GM18868 (cell line): ENCODE measurements at regions not wholly inside any gene's neighbourhood (a gene's known extent, or its start where the extent isn't known, plus 50 kb on each side); places are given as distances from the start of the nearest gene placed in this dataset.

ENCODE experiments used
- ATAC-seq: cut with Tn5 transposase; IDR thresholded peaks from one replicate; pipeline ENCODE4 v1.9.1; 2021; ENCODE audit warnings: mild to moderate bottlenecking, moderate library complexity; ENCODE audit not compliant: unreplicated experiment

DNA sequence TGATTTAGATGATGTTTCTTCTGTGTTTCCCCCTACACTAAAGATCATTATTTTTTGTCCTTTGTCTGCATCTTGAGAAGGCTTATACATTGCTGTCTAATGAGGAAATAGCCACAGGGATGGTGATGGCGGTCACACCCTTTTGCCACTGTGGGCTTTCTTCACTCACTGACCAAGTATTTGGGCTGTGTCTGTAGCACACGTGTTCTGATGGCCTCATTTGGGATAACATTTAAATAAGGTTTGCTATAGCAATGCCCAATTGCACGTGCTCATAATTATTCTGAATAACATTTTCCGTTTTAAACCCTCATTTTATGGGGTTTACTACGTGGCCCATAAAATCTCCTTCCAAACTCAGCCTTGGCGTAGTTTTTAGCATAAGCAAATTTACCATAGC lies 230.3 kb upstream of the PRICKLE1 start:
- no peak for ATAC-seq

DNA sequence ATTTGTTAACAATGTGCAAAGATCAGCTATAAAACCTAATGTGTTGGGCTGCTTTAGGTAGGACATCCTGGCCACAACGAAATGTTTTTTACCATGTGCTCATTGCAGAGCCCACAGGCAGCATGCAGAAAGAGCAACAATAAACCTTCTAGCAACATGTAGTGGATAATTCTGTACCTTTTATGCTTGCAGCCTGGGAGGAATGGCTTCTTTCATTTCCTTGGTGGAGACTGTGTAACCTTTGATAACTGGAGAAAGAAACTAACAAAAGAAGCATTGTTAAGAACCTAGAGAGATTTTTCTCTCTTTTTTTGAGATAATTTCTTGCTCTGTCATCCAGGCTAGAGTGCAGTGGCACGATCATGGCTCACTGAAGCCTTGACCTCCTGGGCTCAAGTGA lies 225.5 kb upstream of the PRICKLE1 start:
- ATAC-seq: no peak

DNA sequence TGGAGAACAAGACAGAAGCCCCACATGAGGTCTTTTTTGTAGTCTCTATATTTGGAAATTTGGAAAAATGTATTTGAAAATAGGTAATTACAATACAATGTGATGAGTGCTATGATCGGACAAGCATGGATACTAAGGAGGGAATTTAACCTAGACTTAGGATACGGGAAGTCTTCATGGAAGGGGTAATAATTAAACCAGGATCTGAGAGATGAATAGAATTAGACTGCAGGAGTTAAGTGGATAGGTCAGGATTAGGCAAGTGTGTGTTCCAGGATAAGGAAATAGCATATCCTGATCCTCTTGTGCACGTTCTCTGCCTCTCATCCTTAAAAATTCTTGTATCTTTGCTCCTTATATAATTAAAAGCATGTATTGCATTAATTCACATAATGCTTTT lies 223.3 kb upstream of the PRICKLE1 start:
- no peak for ATAC-seq

DNA sequence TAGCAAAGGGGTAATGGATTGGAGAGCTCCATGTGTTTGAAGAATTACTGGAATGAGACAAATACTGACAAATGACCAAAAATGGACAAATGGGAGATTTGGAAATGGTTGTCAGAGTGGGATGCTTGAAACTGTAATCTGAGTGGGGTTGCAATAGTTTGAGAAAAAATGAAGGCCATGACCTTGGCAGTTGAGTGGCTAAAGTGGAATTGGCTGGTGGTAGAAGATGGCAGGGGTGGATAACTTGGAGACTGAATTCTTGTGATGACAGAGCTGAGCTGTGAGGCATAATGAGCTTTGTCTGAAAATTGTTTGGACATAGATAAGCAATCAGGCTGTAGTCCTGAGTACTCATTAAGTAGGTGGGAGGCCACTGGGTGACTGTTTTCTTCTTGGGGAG lies 222.5 kb upstream of the PRICKLE1 start:
- ATAC-seq: no peak

DNA sequence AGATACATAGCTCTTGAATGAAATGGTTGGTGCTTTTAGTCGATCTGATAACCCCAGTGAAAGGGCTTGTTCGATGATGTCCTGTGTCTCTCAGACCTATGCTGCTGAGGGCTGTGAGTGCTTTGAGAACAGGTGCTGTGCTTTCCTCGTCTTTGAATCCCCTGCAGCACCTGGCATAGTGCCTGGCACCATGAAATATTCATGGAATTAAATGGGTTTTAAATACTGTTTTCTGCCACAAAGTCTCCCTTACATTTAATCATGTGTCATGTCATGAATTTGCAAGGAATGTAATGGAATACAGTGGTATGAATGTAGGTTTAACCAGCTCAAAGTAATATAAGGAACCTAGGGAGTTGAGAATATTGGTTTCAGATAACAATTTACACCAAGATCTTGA lies 220.5 kb upstream of the PRICKLE1 start:
- no peak for ATAC-seq

DNA sequence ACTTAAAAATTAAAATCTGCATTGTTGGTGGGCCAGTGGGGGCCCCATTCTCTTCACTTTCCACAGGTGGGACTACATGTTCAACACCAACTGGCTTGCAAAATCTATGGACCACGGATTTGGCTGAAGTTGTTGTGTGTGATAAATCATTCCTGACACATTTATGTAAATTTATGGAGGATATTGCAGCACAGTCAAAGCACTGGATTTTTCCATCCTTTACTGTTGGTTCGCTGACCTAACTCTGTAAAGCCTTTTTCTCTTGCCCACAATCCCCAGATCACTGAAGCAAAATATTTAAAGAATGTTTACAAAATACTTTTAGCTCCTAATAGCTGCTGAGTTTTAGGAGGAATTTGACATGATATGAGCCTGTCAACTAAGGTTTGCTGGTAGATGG lies 219.7 kb upstream of the PRICKLE1 start:
- no peak for ATAC-seq

DNA sequence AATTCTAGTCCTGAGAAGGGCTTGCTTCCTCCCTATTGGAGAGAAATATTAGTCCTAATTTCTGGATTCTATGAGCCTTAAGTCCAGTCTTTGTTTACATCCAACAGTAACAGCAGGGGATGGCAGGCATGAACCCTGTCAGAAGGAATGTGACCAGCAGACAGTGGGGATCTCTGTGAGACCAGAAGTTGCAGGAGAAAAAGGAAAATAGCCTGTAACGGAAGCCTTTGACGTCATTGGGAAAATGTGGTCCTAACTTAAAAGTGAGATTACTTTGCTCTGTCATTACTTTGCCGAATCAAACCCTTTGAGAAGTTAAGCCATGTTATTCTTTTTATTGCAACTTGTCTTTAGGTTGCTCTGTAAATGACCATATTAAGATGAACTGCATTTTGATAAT lies 218.2 kb upstream of the PRICKLE1 start:
- no peak for ATAC-seq

DNA sequence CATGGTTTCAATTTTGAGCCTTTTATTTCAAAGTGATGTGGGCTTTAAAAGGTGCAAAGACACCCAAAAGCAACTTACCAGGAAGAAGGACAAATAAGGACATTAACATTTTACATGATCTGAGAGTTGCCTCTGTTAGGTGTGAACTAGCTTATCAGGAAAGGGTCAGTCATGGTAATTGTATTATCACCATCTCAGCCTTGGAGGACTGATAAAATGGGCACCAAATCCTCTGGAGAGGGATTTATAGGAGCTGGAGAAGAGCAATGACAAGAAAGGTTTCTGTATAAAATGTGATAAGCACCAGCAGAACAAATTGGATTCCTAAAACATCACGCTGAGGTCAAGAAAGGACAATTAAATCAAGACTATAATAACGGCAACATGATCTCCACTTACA lies 217.7 kb upstream of the PRICKLE1 start:
- no peak for ATAC-seq

DNA sequence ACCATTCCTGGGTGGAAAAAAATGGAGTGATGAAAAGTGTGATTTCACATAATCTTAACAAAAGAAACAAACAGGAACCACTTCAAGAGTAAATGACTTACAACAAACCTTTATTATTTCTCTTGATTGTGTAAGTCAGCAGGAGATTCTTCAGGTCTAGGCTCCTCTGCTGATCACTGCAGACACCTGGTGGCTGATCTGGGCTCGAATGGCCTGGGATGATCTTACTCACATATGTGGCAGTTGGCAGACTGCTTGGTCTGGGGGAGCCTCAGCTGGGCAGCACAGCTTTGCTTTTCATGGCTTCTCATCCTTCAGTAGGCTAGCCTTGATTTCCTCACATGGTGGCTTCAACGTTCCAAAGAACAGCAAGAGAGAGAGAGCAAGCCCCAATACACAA lies 215.4 kb upstream of the PRICKLE1 start:
- no peak for ATAC-seq

DNA sequence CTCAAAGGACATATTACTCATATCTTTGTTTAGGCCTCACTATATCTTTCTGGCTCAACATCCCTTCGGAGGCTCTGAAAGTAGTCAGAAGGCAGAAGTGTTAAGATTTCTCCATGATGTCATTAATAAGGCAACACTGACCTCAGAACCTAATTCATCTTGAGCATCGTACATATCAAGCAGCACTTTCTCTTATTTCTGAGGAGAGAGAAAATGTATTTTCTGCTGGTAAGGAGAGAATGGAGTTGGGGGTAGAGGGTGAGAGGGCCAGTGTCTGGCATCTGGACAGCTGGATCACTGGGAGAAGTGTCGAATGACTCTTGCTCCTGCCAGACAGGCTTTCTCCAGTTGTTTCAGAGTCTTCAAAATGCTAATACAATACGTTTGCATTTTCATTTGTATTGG lies 213.2 kb upstream of the PRICKLE1 start:
- no peak for ATAC-seq

DNA sequence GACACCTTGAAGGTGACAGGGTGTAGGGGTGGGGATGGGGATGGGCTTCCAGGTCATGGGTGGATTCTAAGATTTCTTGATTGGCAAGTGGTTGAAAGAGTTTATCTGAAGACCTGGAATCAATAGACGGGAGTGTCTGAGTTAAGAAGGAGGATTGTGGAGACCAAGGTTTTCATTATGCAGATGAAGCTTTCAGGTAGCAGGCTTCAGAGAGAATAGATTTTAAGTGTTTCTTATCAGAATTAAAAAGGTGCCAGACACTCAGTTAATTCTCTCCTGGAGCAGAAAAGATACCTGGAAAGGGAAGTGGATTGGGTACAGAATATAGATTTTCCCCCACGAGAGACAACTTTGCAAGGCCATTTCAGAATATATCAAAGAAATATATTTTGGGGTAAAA lies 211.7 kb upstream of the PRICKLE1 start:
- no peak for ATAC-seq

DNA sequence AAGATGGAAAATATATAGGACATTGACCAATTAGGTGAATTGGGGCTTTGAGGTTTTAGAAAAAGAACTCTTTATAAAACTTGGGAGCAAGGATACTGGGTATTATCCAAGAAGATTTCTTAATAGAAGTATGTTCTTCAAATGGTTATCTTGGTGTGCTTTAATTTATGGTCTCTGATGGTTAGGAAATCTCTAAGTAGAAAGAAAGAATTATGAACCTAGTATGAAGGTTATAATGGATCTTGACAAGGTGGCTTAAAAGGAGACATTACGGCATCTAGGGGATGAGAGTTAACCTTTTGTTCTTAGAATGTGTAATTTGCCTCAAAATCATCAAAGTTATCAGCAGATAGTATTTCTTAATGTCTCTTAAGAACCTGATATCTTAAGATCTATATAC lies 210.4 kb upstream of the PRICKLE1 start:
- no peak for ATAC-seq

DNA sequence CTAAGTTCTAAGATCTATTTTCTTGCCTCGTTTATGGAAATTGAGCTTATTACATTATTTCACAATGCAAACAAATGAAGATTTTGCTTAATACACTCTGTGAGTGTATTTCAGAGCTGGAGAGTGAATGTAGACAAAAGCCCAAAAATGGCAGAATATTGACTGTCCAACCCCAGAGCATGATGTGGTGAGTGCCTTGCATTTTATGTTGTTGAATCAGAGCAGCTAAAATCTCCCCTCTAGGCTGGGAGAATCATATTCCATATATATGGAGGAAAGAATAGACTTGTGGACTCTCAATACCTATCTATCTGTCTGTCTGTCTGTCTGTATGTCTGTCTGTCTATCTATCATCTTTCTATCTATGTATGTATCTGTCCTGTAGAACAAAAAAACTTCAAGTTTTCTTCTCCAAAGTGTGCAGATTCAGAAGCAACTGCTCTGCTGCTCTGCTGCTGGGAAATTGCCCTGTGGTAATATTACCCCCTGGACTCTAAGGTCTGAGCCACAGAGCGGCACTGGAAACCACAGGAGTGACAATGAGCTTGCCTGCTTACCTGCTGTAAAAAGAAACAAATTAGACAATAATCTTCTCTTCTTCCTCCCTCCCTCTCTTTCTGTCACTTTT lies 209.4 kb upstream of the PRICKLE1 start:
- no peak for ATAC-seq

DNA sequence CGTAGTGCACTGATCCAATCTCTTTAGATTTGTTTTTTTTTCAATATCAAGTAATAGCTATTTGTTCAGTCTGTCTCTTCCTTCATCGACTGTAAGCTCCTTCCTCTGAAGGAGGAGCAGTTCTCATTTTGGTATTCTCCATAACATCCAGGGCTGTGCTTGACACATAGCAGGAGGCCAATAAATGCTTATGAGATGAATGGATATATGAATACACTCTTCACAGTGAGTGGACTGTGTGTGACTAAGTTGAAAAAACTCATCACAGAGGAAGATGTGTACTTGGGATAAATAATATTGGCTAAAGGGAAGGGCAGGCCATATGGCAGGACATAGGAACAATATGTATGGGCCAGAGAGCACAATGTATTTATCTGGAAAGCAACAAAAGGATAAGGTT lies 205.3 kb upstream of the PRICKLE1 start:
- no peak for ATAC-seq

DNA sequence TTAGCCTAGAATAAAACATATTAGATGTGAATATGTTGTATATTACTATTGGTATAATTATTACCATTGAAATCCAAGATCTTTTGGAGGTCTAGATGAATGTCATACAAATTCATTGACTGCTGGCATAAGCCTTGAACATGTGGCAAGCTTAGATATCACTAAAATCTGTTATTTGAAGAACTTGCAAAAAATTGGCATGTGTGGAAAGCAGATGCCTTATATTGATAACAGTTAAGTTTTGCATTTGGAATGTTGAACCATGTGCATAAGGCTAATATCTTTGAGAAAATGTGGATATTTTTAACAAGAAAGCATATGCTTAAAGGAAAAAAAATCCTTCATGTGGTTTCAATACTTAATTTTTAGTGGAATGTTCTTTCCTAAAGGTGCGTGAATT lies 203.6 kb upstream of the PRICKLE1 start:
- no peak for ATAC-seq

DNA sequence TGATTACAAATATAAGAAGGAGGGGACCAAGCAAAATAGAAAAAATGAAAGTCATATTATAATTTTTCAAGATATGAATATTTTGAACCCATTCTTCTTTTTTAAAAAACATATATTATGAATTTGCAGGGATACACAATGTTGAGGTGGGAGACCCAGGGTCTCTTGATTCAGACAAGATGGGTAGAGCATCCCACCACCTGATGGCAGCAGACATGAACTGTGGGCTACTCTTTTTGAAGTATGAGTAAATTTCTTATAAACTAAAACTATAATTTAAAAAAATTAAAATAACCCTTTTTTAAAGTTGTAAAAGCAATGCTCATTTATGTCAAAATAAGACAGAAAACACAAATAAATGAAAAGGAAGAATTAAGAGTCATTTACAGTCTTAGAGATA lies 202.7 kb upstream of the PRICKLE1 start:
- ATAC-seq: no peak

DNA sequence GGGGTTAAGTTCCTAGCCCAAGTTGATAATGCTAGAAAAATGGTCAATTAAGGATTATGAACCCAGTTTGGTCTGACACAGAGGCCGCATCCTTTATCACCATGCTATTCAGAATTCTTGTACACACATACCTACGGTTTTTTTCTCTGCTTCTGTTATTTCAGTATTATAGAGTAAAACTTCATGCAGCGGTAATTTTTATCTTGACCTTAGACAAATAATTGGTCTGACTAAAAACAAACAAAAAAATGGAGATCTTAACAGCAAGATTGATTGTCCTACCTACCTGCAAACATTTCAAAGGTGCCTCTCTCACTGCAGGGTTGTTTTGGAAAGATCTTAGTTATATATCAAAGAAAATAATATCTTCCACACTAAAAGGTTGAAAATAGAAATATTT lies 201.9 kb upstream of the PRICKLE1 start:
- ATAC-seq: no peak

DNA sequence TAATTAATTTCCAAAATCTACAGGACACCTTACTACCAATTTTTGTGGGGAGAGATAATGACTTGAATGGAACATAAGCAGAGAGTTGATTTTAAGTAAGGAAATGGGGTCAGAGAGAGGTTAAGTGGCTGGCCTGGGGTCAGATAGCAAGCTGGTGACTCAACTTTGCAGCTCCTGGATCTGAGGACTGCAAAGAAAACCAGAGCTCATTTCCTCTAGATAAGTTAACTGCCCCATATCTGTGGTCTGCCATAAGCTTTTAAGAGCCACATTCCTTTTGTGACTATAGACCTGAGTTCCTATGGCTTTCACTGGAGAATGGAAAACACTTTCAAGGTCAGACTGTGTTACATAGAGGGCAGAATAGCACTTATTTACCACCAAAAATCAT lies 201.2 kb upstream of the PRICKLE1 start:
- no peak for ATAC-seq

DNA sequence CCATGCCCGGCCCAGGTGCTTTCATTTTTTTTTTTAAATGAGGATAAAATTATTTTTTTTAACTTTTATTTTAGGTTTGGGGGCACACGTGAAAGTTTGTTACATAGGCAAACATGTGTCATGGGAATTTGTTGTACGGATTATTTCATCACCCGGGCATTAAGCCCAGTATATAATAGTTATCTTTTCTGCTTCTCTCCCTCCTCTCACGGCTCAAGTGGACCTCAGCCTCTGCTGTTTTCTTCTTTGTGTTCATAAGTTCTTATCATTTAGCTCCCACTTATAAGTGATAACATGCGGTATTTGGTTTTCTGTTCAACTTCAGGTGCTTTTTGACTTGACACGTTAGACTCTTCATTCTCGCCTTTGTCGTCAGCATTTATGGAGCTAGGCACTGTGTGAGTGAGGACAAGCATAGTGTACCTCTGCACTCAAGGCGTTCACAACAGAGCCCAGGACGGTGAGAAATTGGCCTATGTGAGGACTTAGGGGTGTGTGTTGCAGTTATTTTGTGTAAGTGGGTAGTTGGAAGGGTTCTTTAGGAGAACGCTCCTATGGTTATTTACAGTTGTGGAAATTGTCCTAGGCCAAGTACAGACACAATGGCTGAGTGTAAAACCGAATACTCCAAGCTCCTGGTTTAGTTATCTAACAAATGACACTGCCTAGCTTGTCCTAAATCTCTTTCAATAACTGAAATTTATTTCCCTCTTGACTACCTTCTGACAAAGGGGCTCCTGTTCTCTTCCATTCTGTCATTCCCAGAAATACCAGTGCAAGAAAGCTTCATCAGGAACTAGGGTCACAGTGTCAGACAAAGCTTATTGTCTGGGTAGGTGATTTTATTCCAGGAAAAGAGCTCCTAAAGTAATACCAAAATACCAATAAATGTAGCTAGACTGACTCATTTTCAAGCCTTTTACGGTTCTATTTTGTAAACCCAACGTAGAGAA lies 200.5 kb upstream of the PRICKLE1 start:
- ATAC-seq: no peak

DNA sequence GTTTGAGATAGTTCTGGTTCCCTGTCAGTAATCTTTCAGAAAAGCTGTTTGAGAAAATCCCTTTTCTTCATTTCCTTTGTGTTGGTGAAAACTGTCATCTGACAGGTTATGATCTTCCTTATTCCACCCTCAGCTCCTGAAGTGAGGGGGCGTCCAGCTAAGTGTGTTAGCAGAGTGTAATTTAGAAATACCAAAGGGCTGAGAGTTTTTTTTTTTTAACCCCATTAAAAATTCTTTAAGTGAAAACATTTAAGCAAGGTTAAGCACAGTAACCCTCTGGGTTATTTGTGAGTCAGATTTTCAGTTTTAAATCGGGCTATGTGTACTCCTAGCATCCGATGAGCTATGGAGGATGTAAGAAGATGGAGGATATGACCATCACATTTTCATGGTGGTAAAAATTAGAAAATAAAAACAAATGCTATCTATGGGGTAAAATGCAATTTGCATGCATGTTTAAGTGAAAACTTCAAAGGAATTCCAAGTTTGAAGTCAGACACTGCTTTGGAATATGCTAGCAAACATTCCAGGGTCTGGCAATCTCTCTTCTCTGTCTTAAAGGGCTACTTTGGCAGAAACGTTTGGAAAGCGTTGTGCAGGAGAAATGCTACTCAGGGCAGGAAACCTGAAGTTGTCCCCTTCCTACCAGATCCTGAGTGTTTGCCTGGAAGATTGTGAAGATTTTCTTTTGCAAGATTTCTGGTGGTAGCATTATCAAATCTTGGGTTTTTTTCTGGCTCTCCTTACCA lies 197.0 kb upstream of the PRICKLE1 start:
- ATAC-seq: no peak

DNA sequence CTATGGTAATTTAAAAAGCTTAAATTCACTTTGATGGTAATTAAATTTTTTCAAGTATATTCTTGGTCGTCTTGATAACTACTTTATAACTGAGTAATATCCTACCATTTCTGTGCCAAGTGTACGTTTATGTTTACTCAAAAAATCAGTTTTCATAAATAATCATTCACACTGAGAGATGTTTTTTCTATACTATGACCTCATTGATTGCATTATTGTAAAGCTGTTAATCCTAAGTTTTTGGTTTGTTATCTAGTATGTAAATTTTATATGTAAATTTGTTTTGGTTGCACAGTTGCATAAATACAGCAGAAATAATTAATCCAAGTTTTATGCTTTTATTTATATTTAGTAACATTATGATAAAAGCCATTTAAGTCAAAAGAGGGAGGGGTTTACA lies 196.4 kb upstream of the PRICKLE1 start:
- ATAC-seq: no peak

DNA sequence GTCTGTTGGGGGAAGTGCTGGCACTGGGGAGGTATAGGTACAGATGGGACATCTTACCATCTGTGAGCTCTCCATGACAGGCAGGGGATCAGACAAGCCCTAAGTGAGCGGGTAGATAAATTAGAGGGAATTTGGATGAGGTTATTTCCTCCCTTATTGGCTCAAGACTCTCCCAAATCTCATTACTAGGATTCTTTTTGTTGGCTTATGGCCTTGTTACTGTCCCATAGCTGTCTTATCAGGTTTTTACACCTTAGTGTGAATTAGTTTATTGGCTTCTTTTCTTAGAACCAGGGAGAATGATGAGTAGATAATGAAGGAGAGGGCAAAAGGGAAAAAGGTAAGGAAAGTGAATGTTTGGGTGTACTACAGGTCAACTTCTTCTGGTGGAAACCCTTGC lies 191.1 kb upstream of the PRICKLE1 start:
- no peak for ATAC-seq
